Endothelial cell of umbilical vein (primary cell): ENCODE measurements at regions not wholly inside any gene's neighbourhood (a gene's known extent, or its start where the extent isn't known, plus 50 kb on each side); places are given as distances from the start of the nearest gene placed in this dataset.
"Not testable (repeated sequence)": the region's sequence is repeated elsewhere in the genome, so short reads cannot be mapped to it uniquely, and the experiment has no call there.

ENCODE experiments used
- BruUV-seq: library from RNA; stranded (reverse); fragments of 400-500 nt; replicated peaks from 2 replicates; lab custom pipeline; 2021; lab: Mats Ljungman, UMichigan
- CTCF ChIA-PET: fragments of 300-600, 350-600 bp; sonication (Branson Sonifier 250); formaldehyde crosslinking; loops from one replicate; lab custom pipeline; 2021; ENCODE audit warnings: antibody characterized with exemption, inconsistent platforms; lab: Charles Lee
- POLR2A ChIA-PET: fragments of 300-600, 350-600 bp; sonication (Branson Sonifier 250); formaldehyde crosslinking; loops from one replicate; lab custom pipeline; 2021; ENCODE audit warnings: antibody characterized with exemption, inconsistent platforms; lab: Charles Lee
- DNase-seq: peaks from one replicate; pipeline ENCODE4 v3.0.0-alpha.2; 2011; ENCODE audit warnings: low read depth, low spot score
- FAIRE-seq: peaks from 2 replicates; lab custom pipeline; 2011; peaks lifted over from hg19 to GRCh38; lab: Jason Lieb, UNC
- H2AFZ ChIP-seq: 2 replicates; pipeline ENCODE4 v1.6.0; 2012; ENCODE audit warnings: low read depth, low read length, control low read depth, inconsistent platforms
- H3K27ac ChIP-seq: 2 replicates; pipeline ENCODE4 v1.5.1; 2011; ENCODE audit warnings: low read depth, mild to moderate bottlenecking, control low read depth, low read length, moderate library complexity; ENCODE audit not compliant: insufficient read depth
- H3K27me3 ChIP-seq, 2 experiments: 2 replicates each; pipeline versions ENCODE4 v1.6.0 to v1.6.1; 2011; ENCODE audit warnings: low read length in 2 of 2, mixed read lengths in 1 of 2; ENCODE audit not compliant: control insufficient read depth in 2 of 2, insufficient read depth in 2 of 2
- H3K36me3 ChIP-seq, 2 experiments: 2 replicates in 1 of 2; 3 replicates in 1 of 2; pipeline ENCODE4 v1.5.1; 2011; ENCODE audit warnings: low read length in 2 of 2, mild to moderate bottlenecking in 1 of 2, moderate library complexity in 1 of 2; ENCODE audit not compliant: control insufficient read depth in 2 of 2, insufficient read depth in 2 of 2; ENCODE audit errors: extremely low read depth in 1 of 2
- H3K4me1 ChIP-seq: 3 replicates; pipeline ENCODE4 v1.5.1; 2011; ENCODE audit warnings: mild to moderate bottlenecking, low read length; ENCODE audit not compliant: control insufficient read depth, insufficient read depth; ENCODE audit errors: extremely low read depth
- H3K4me2 ChIP-seq: 2 replicates; pipeline ENCODE4 v1.6.1; 2011; ENCODE audit warnings: low read length, control low read depth, mixed read lengths; ENCODE audit not compliant: insufficient read depth
- H3K4me3 ChIP-seq, 3 experiments: fragments of 200-600 bp in 1 of 3; sonication (generic), shearing (Covaris generic) in 1 of 3; replicated peaks in 1 of 3; 2 replicates each; pipeline ENCODE4 v1.5.1; 2011 to 2016; ENCODE audit warnings: control low read depth in 3 of 3, low read length in 3 of 3, mild to moderate bottlenecking in 2 of 3, inconsistent platforms in 1 of 3, low read depth in 1 of 3, moderate library complexity in 1 of 3; ENCODE audit not compliant: insufficient read depth in 1 of 3
- H3K79me2 ChIP-seq: 2 replicates; pipeline ENCODE4 v1.6.0; 2012; ENCODE audit warnings: low read length, inconsistent platforms; ENCODE audit not compliant: control insufficient read depth, insufficient read depth
- H3K9ac ChIP-seq: replicated peaks from 2 replicates; pipeline ENCODE3; 2011; ENCODE audit warnings: low read length, control low read depth; ENCODE audit not compliant: insufficient read depth; ENCODE audit errors: extremely low read depth
- H3K9me1 ChIP-seq: replicated peaks from 3 replicates; pipeline ENCODE4 v1.6.0; 2011; ENCODE audit warnings: mild to moderate bottlenecking, low read length; ENCODE audit not compliant: control insufficient read depth, insufficient read depth; ENCODE audit errors: extremely low read depth
- H3K9me3 ChIP-seq: replicated peaks from 2 replicates; pipeline ENCODE4 v1.5.1; 2012; ENCODE audit warnings: low read length, inconsistent platforms; ENCODE audit not compliant: control insufficient read depth, insufficient read depth
- H4K20me1 ChIP-seq: replicated peaks from 2 replicates; pipeline ENCODE3; 2011; ENCODE audit warnings: mild to moderate bottlenecking, low read length; ENCODE audit not compliant: control insufficient read depth, insufficient read depth; ENCODE audit errors: extremely low read depth
- CTCF ChIP-seq, 2 donors: IDR thresholded peaks; 1 replicate in 1 of 2; 2 replicates in 1 of 2; pipeline ENCODE4 v1.5.1; 2011; ENCODE audit warnings: low read length in 2 of 2, mild to moderate bottlenecking in 2 of 2, moderate library complexity in 2 of 2, control low read depth in 1 of 2, inconsistent platforms in 1 of 2, low read depth in 1 of 2; ENCODE audit not compliant: insufficient read depth in 1 of 2; ENCODE audit errors: extremely low read depth in 1 of 2
- EZH2 ChIP-seq: IDR thresholded peaks from 2 replicates; pipeline ENCODE4 v1.6.1; 2012; ENCODE audit warnings: borderline replicate concordance, low read depth, mild to moderate bottlenecking, moderate library complexity, low read length, inconsistent platforms; ENCODE audit not compliant: severe bottlenecking
- FOS ChIP-seq: IDR thresholded peaks from 2 replicates; pipeline ENCODE4 v1.6.1; 2011; ENCODE audit warnings: mild to moderate bottlenecking, low read length, moderate library complexity, borderline replicate concordance; ENCODE audit not compliant: insufficient read depth
- GATA2 ChIP-seq: IDR thresholded peaks from 2 replicates; pipeline ENCODE4 v1.7.0; 2011; ENCODE audit warnings: low read depth, mild to moderate bottlenecking, moderate library complexity, mixed read lengths, low read length; ENCODE audit not compliant: insufficient read length, insufficient read depth
- JUN ChIP-seq: IDR thresholded peaks from 2 replicates; pipeline ENCODE4 v1.6.1; 2011; ENCODE audit warnings: borderline replicate concordance, low read depth; ENCODE audit not compliant: insufficient read length, insufficient read depth
- MAX ChIP-seq: IDR thresholded peaks from 2 replicates; pipeline ENCODE4 v1.6.1; 2011; ENCODE audit not compliant: insufficient read depth, insufficient read length
- MYC ChIP-seq: IDR thresholded peaks from one replicate; pipeline ENCODE4 v1.6.1; 2011; ENCODE audit warnings: mild to moderate bottlenecking, low read depth, low read length
- POLR2A ChIP-seq: IDR thresholded peaks from 2 replicates; pipeline ENCODE4 v1.6.1; 2012; ENCODE audit warnings: low read depth, mild to moderate bottlenecking, control low read depth, low read length
- POLR2AphosphoS5 ChIP-seq: IDR thresholded peaks from 2 replicates; pipeline ENCODE4 v1.6.1; 2012; ENCODE audit warnings: low read depth, mild to moderate bottlenecking, control low read depth, low read length, moderate library complexity; ENCODE audit not compliant: insufficient read depth
- dilution Hi-C: fragments of 300-500 bp; cut with MboI; formaldehyde crosslinking; loops from one replicate; pipeline ENCODE4 v1.15.0; 2019; ENCODE audit warnings: low sequenced_read_pairs; ENCODE audit not compliant: extremely low pct_ligation_motif_present
- intact Hi-C: fragments of 100-400 bp; cut with micrococcal nuclease; formaldehyde crosslinking; loops from one replicate; pipeline ENCODE4 v1.10.0; 2022

GRCh38 chr10:32179836-32180235, 123.6 kb upstream of the KIF5B start:
- no peak for FAIRE-seq
- Histone ChIP-seq H3K4me1 (no peaks in the 10 kb centered on the region), H3K27me3 (no peaks in the 10 kb centered on the region), H4K20me1 (no peaks in the 10 kb centered on the region), H3K79me2 (no peaks in the 10 kb centered on the region), H3K27ac (no peak overlapping the region), H3K9me1 (no peaks in the 10 kb centered on the region), H3K9me3 (no peaks in the 10 kb centered on the region), H2AFZ (no peak overlapping the region), H3K4me3 (no peak overlapping the region), H3K9ac (no peak overlapping the region), H3K36me3 (no peaks in the 10 kb centered on the region), H3K4me2 (no peak overlapping the region)
- intact Hi-C loops = no loop called here
- ChIA-PET POLR2A (no interaction called here), CTCF (interaction anchor here (1.2 kb wide), 1 partner anchor 11 kb away, joined by 3 read pairs; no protein-coding TSS in a partner anchor)
- TF ChIP-seq FOS = no peak
- no peak for TF ChIP-seq POLR2A
- no peak for TF ChIP-seq MAX
- no peak for TF ChIP-seq EZH2
- no peak for TF ChIP-seq GATA2
- no peak for TF ChIP-seq CTCF (IDR thresholded peaks at IDR 0.05; ENCODE audit: extremely low read depth in 1 of 2, insufficient read depth in 1 of 2, low read depth in 1 of 2, low read length in 2 of 2)
- TF ChIP-seq JUN = no peak
- no peak for TF ChIP-seq MYC
- no peak for TF ChIP-seq POLR2AphosphoS5
- BruUV-seq = no TSS peak
- no peak for DNase-seq
- dilution Hi-C loops = no loop called here

GRCh38 chr10:32177594-32177993, 121.4 kb upstream of the KIF5B start:
- H3K27me3 ChIP-seq, H2AFZ ChIP-seq, dilution Hi-C loops, H3K4me3 ChIP-seq, H4K20me1 ChIP-seq, H3K9ac ChIP-seq, FAIRE-seq, H3K4me1 ChIP-seq, POLR2A ChIA-PET, H3K27ac ChIP-seq, H3K4me2 ChIP-seq, H3K9me1 ChIP-seq, H3K9me3 ChIP-seq, intact Hi-C loops, DNase-seq, BruUV-seq, H3K79me2 ChIP-seq, H3K36me3 ChIP-seq: not testable (repeated sequence)
- CTCF ChIA-PET = interaction anchor here (0.7 to 1.2 kb wide), 4 partner anchors 8 to 19 kb away, joined by 3 read pairs; no protein-coding TSS in a partner anchor
